CD14-positive monocyte (primary cell): ENCODE measurements at regions not wholly inside any gene's neighbourhood (a gene's known extent, or its start where the extent isn't known, plus 50 kb on each side); places are given as distances from the start of the nearest gene placed in this dataset.

Experiments used
- DNase-seq, 3 donors: peaks; one replicate each; pipeline ENCODE4 v3.0.0-alpha.2; 2011 to 2022
- H2AFZ ChIP-seq: 2 replicates; pipeline ENCODE4 v1.6.0; 2012; ENCODE audit warnings: mild to moderate bottlenecking, low read depth, low read length, inconsistent platforms; ENCODE audit not compliant: insufficient read depth, poor library complexity, severe bottlenecking
- H3K27ac ChIP-seq, 2 donors: 1 replicate in 1 of 2; 2 replicates in 1 of 2; pipeline ENCODE4 v1.5.1; 2012 to 2013; ENCODE audit warnings: low read length in 2 of 2, control low read depth in 1 of 2, inconsistent platforms in 1 of 2, low read depth in 1 of 2, mild to moderate bottlenecking in 1 of 2
- H3K27me3 ChIP-seq, 2 donors: one replicate each; pipeline versions ENCODE4 v1.6.0 to v1.6.1; 2011 to 2013; ENCODE audit warnings: low read length in 2 of 2; ENCODE audit not compliant: control insufficient read depth in 2 of 2, insufficient read depth in 2 of 2
- H3K36me3 ChIP-seq, 2 donors: replicated peaks in 1 of 2; 1 replicate in 1 of 2; 2 replicates in 1 of 2; pipeline versions ENCODE4 v1.5.1 to v1.6.1; 2012 to 2013; ENCODE audit warnings: low read length in 2 of 2, control low read depth in 1 of 2, inconsistent platforms in 1 of 2, mild to moderate bottlenecking in 1 of 2; ENCODE audit not compliant: insufficient read depth in 2 of 2, control insufficient read depth in 1 of 2
- H3K4me1 ChIP-seq, 2 donors: 1 replicate in 1 of 2; 2 replicates in 1 of 2; pipeline versions ENCODE4 v1.5.1 to v1.6.1; 2012 to 2013; ENCODE audit warnings: low read length in 2 of 2, control low read depth in 1 of 2, inconsistent platforms in 1 of 2, mild to moderate bottlenecking in 1 of 2, moderate library complexity in 1 of 2; ENCODE audit not compliant: insufficient read depth in 2 of 2, control insufficient read depth in 1 of 2
- H3K4me2 ChIP-seq: replicated peaks from 2 replicates; pipeline ENCODE3; 2012; ENCODE audit warnings: low read length, moderate library complexity, mild to moderate bottlenecking; ENCODE audit not compliant: poor library complexity, severe bottlenecking; ENCODE audit errors: extremely low read depth
- H3K4me3 ChIP-seq, 3 experiments: fragments of 200-600 bp in 1 of 3; sonication (generic) in 1 of 3; replicated peaks in 1 of 3; 1 replicate in 2 of 3; 2 replicates in 1 of 3; pipeline ENCODE4 v1.5.1; 2011 to 2013; ENCODE audit warnings: low read length in 3 of 3, mild to moderate bottlenecking in 3 of 3, control low read depth in 2 of 3, low read depth in 2 of 3, inconsistent platforms in 1 of 3, moderate library complexity in 1 of 3
- H3K79me2 ChIP-seq: 2 replicates; pipeline ENCODE4 v1.6.0; 2012; ENCODE audit warnings: mild to moderate bottlenecking, control low read depth, inconsistent platforms, low read length, moderate library complexity; ENCODE audit not compliant: insufficient read depth
- H3K9ac ChIP-seq: 2 replicates; pipeline ENCODE4 v1.6.0; 2017; ENCODE audit warnings: low read length, mild to moderate bottlenecking; ENCODE audit not compliant: insufficient read depth, poor library complexity, severe bottlenecking
- H3K9me3 ChIP-seq, 2 donors: replicated peaks in 1 of 2; 1 replicate in 1 of 2; 2 replicates in 1 of 2; pipeline versions ENCODE4 v1.5.1 to v1.6.1; 2012 to 2013; ENCODE audit warnings: low read length in 2 of 2, control low read depth in 1 of 2; ENCODE audit not compliant: control insufficient read depth in 1 of 2, insufficient read depth in 1 of 2
- H4K20me1 ChIP-seq: 2 replicates; pipeline ENCODE4 v1.6.0; 2012; ENCODE audit warnings: mild to moderate bottlenecking, low read length, control low read depth, moderate library complexity; ENCODE audit not compliant: insufficient read depth
- H3K27ac Mint-ChIP-seq, 7 donors: one replicate each; pipeline ENCODE4 v1.8.0; 2020; ENCODE audit warnings: mild to moderate bottlenecking in 7 of 7, mixed read lengths in 7 of 7, moderate library complexity in 6 of 7, inconsistent platforms in 2 of 7
- H3K27me3 Mint-ChIP-seq, 3 donors: one replicate each; pipeline ENCODE4 v1.8.0; 2021 to 2022; ENCODE audit warnings: low read depth in 3 of 3, mild to moderate bottlenecking in 3 of 3, mixed read lengths in 3 of 3, moderate library complexity in 3 of 3, inconsistent platforms in 1 of 3
- H3K36me3 Mint-ChIP-seq, 2 donors: one replicate each; pipeline ENCODE4 v1.8.0; 2020; ENCODE audit warnings: mixed read lengths in 2 of 2, inconsistent platforms in 1 of 2, mild to moderate bottlenecking in 1 of 2
- H3K4me1 Mint-ChIP-seq: one replicate; pipeline ENCODE4 v1.8.0; 2020; ENCODE audit warnings: mild to moderate bottlenecking, mixed read lengths
- H3K4me3 Mint-ChIP-seq, 2 donors: one replicate each; pipeline ENCODE4 v1.8.0; 2020; ENCODE audit warnings: mild to moderate bottlenecking in 2 of 2, mixed read lengths in 2 of 2, moderate library complexity in 1 of 2
- H3K9me3 Mint-ChIP-seq, 7 donors: one replicate each; pipeline ENCODE4 v1.8.0; 2020 to 2022; ENCODE audit warnings: mixed read lengths in 7 of 7, mild to moderate bottlenecking in 6 of 7, moderate library complexity in 6 of 7, inconsistent platforms in 2 of 7
- WGBS: methylation state at CpG from one replicate; pipeline ENCODE4 v1.1.5; 2013; ENCODE audit warnings: missing lambda C conversion rate; ENCODE audit not compliant: insufficient coverage; 5-methylcytosine and 5-hydroxymethylcytosine counted together
- intact Hi-C, 2 donors: fragments of 100-400 bp; cut with micrococcal nuclease; formaldehyde crosslinking; loops; one replicate each; pipeline versions ENCODE4 v1.15.0 to v1.15.1; 2023
- TF ChIP-seq, protein P1 (sequence below): fragments of 200-600 bp; IDR thresholded peaks from one replicate; pipeline ENCODE4 v1.8.0; 2022; ENCODE audit warnings: antibody characterized with exemption, mild to moderate bottlenecking

DNA sequence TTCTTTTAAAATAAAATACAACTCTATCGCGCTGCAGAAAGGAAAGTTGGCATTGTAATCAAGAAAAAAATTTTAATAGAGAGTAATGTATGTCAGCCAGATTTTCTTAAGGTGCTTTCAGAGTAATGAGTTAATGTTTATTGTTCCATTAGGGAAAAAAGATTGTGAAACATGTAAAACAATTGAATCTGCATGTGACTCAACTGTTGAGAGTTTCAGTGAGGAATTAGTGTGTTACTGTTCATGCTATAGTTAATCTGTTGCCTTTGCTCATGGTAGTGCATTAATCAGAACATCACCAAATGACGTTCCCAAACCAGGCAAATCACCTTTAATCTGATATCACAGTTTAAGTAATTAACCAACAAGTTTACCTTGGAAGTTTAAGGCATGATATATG lies 600.5 kb downstream of the NR2F1-AS1 start:
- no peaks in the 10 kb centered on the region for H3K4me1 ChIP-seq
- no peak overlapping the region for H3K9ac ChIP-seq
- H3K27ac ChIP-seq: no peak overlapping the region
- TF ChIP-seq, protein P1, sequence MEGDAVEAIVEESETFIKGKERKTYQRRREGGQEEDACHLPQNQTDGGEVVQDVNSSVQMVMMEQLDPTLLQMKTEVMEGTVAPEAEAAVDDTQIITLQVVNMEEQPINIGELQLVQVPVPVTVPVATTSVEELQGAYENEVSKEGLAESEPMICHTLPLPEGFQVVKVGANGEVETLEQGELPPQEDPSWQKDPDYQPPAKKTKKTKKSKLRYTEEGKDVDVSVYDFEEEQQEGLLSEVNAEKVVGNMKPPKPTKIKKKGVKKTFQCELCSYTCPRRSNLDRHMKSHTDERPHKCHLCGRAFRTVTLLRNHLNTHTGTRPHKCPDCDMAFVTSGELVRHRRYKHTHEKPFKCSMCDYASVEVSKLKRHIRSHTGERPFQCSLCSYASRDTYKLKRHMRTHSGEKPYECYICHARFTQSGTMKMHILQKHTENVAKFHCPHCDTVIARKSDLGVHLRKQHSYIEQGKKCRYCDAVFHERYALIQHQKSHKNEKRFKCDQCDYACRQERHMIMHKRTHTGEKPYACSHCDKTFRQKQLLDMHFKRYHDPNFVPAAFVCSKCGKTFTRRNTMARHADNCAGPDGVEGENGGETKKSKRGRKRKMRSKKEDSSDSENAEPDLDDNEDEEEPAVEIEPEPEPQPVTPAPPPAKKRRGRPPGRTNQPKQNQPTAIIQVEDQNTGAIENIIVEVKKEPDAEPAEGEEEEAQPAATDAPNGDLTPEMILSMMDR: no peak
- no peak for DNase-seq
- H3K9me3 ChIP-seq: peaks cover 3 to 11% of the 10 kb centered on the region in 2 donors
- H3K9me3 Mint-ChIP-seq: peaks cover 4 to 10% (median 6%) of the 10 kb centered on the region in 7 donors
- no peaks in the 10 kb centered on the region for H4K20me1 ChIP-seq
- H3K4me3 Mint-ChIP-seq: no peak overlapping the region
- no peaks in the 10 kb centered on the region for H3K36me3 ChIP-seq
- intact Hi-C loops: no loop called here
- H3K79me2 ChIP-seq: no peaks in the 10 kb centered on the region
- no peak overlapping the region for H3K27ac Mint-ChIP-seq
- H3K4me3 ChIP-seq: no peak overlapping the region
- H3K4me2 ChIP-seq: no peak overlapping the region
- no peaks in the 10 kb centered on the region for H3K27me3 ChIP-seq
- H2AFZ ChIP-seq: no peak overlapping the region
- no peaks in the 10 kb centered on the region for H3K36me3 Mint-ChIP-seq
- no peaks in the 10 kb centered on the region for H3K4me1 Mint-ChIP-seq
- H3K27me3 Mint-ChIP-seq: no peaks in the 10 kb centered on the region
- WGBS: no CpG with 5 or more reads among the region's 3 CpGs

DNA sequence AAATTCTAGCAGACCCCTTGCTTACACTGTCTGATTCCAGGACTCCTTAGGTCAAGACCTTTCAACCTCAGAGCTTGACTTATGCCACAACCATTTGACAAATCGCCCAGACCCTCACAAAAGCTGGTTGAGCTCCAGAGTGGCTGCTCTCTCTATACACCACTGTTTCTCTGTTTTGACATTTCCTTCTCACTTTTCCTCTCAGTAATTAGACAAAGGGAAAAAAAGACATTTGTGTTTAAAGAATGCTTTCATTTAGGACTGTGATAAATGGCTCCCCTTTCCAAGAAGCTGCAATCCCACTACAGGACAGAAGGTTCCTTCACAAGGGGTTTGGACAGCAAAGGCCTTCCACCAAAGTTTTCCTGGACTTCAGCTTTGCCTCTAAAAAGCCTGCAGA lies 601.3 kb downstream of the NR2F1-AS1 start:
- Mint-ChIP-seq H3K4me1 (no peaks in the 10 kb centered on the region), H3K4me3 (no peak overlapping the region), H3K27ac (no peak overlapping the region), H3K27me3 (no peaks in the 10 kb centered on the region), H3K9me3 (peaks cover 0 to 4% (median 4%) of the 10 kb centered on the region in 7 donors), H3K36me3 (no peaks in the 10 kb centered on the region)
- TF ChIP-seq, protein P1: no peak
- Histone ChIP-seq H3K9ac (no peak overlapping the region), H3K4me1 (no peaks in the 10 kb centered on the region), H3K4me3 (no peak overlapping the region), H3K79me2 (no peaks in the 10 kb centered on the region), H3K36me3 (no peaks in the 10 kb centered on the region), H4K20me1 (no peaks in the 10 kb centered on the region), H3K27ac (no peak overlapping the region), H3K9me3 (peaks cover under 1 to 11% of the 10 kb centered on the region in 2 donors), H2AFZ (no peak overlapping the region), H3K27me3 (no peaks in the 10 kb centered on the region), H3K4me2 (no peak overlapping the region)
- intact Hi-C loops: no loop called here
- no CpG with 5 or more reads among the region's 1 CpG for WGBS
- DNase-seq: no peak
